ENCODE measurements at regions not wholly inside any gene's neighbourhood (a gene's known extent, or its start where the extent isn't known, plus 50 kb on each side); places are given as distances from the start of the nearest gene placed in this dataset.

GRCh38 chr5:8615142-8615858, 746.4 kb downstream of the MTRR start:
- no peak for TF ChIP-seq GABPA (IDR thresholded peaks at IDR 0.05; ENCODE audit: low read depth)
- TF ChIP-seq CTCF (IDR thresholded peaks at IDR 0.05 in 2 of 3, conservative IDR thresholded peaks at IDR 0.05 in 1 of 3; ENCODE audit: control insufficient read depth in 2 of 3, extremely low read depth in 1 of 3, insufficient read depth in 1 of 3, low read depth in 3 of 3, low read length in 3 of 3), result no peak
- TF ChIP-seq TAF1 (IDR thresholded peaks at IDR 0.05; ENCODE audit: borderline replicate concordance, low read depth, low read length), result no peak

All from GM12878 (cell line).